ENCODE measurements at regions not wholly inside any gene's neighbourhood (a gene's known extent, or its start where the extent isn't known, plus 50 kb on each side); places are given as distances from the start of the nearest gene placed in this dataset.

GRCh38 chr11:70712471-70712870 is 314.1 kb downstream of the CTTN start:
- no peak for DNase-seq

- DNase-seq: no peak
These were observed 314.9 kb downstream of the CTTN start for GRCh38 chr11:70713086-70713835.

- no peak for DNase-seq
These were observed 315.8 kb downstream of the CTTN start for GRCh38 chr11:70713988-70714665.

DNA sequence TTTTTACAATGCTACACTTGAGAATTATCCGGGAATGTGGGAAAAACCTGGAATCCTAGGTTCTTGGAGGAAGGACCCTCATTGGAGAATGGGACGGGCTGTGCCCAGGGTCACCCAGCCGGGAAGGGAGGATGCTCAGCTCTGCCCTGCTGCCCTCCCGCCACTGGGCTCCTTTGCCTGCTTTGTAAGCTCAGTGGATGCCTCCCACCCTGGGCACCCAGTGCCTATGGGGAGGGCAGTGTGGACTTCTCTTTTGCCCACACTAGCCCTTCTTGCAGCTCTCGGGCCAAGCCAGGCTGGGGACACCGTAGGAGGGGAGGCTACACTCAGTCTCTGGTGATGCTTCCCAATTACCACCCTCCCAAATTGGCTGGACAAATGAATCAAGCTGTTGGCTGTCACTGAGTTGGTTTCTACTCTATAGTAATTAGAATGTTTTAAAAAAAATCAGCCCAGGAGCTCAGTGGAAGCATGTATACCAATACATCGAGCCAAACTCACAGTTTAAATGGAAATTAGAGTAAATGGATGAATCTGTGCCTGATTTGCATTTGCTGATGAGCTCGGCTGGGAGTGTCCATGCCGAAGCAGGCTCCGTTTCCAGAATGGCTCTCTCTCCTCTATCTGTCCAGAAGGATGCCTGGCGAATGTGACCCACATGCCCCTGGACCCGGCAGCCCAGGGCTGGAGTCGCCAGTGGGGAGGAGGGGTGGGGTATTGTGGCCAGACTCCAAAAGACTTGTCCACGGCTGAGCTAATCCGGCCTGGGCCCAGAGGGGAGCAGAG is 317.0 kb downstream of the CTTN start:
- no peak for DNase-seq

DNA sequence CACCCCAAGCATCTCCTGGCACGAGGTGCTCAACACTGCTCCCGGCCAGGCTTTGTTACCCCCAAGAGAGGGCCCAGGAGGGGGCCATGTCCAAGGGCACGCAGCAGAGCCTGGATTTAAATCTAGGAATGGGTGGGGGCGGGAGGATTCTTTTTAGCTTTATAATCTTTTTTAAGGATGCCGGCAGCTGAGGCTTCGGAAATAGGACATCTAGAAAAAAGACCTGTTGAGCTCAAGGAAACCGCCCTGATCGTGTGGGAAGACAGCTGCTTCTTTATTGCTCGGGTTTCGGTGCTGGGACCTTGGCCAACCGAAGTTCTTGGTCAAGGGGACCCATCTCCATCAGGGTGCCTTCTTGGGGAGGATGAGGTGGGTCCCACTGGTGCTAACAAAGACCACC is 317.9 kb downstream of the CTTN start:
- no peak for DNase-seq

DNA sequence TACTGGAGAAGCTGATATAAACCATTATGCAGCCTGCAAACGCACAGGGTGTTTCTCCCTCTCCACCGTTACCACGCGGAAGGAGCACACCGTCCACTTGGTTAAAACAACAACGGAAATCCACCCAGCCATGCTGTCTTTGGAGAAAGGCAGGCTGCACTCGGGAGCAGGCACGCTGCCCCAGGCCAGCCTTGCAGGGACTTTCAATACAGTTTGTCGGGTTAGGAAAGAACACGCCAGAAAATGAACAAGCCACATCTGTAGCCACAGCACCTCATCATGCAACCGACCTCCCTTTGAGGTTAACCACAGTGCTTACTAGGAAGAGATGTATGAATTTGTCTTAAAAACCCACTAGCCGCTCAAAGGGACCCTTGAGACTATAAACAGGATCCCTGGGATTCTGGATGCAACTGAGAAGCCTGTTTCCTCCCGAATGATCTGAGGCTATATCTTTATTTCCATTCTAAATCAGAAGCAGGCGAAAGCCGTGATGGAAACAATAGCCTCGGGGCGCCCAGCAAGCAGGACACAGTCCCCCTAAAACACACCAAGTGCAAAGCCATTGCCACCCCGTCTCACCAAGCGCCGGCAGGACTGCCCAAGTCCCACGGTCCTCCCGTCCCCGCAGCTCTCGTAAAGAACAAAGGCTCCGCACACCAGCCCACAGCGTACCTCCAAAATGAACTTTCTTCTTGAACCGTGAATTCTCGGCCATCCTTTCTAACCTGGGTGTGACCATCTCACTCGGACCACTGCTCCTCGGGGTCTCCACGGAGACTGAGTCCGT is 318.9 kb downstream of the CTTN start:
- no peak for DNase-seq

DNA sequence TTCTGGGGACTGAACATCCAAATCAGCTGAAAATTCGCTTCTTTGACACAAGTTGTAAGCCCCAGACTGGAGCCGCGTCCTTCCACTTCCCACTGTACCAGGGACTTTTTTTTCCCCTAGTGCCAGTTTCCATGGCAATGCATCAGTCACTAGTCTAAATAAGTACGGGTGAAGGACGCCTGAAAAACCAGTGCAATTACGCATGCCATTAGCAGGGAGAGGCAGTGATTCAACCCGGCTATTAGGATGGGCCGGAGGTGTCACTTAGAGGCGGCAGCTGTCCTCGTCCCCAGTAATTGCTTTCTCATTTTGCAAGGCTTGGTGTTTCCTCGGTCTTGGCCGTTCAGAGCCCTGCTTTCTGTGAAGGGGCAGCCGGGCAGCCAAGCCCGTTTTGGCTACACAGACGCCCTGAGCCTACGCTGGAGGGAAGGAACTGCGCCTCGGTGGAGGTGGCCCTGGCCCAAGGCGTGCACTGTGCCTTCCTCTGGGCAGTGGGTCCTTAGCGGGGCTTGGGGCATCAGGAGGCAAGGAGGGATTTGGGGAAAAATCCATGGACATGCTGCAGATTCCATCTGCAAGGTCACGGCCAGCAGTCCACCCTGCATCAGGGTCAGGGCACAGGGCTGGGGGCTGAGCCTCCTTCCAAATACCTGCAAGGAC is 319.7 kb downstream of the CTTN start:
- no peak for DNase-seq

DNA sequence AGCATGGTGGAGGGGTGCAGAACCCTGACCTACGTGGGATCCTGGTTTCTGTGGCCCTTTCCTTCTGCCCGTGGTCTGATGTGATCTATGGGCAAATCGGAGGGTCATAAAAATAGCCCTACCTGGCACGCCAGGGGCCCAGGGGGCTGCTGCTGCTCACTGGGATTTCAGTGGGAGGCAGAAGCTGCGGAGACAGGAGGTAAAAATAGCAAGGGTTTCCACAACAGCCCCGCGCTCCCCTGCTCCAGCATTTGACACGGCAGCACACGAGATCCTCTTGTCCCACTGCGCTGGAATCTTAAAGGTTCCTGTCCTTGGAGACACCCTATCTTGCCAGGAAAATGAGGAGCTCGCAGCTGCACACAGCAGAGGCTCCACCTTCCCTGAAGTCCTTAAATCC is 321.2 kb downstream of the CTTN start:
- no peak for DNase-seq

GRCh38 chr11:70720281-70720680 is 322.0 kb downstream of the CTTN start:
- no peak for DNase-seq

DNA sequence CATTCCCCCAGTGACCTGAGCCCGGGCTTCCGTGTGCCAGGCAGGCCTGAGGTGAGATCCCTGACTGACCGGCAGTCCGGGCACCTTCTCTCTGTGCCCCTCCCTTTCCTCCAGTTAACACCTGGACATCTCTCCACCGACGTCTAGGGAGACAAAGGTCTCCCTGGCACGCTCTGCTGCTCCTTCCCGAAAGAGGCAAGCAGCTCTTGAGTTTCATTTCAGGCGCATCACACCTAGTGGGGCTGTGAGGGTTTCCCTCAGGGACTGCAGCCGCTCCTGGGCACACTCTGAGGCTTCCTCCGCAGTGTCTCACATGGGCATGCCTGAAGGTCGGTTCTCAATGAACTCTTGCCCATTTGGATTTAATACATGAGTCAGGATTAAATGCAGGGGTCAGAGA is 322.7 kb downstream of the CTTN start:
- DNase-seq: no peak

DNA sequence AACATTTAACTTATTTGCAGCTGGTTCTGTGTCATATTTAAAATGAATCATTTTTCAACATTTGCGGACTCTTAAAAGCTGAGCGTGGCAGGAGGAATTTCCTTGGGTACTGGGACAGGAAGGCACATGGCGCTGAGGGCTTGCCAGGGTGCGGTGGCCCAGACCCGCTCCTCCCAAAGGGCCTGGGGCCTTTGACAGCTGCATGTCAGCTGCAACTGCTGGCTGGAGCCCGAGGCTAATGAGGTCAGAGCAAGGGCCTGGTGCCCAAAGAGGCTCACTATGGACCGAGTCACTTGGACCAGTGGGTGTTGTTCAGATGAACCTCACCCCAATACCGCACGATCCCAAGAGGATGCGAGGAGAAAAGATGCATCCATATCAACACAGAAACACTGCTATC is 326.9 kb downstream of the CTTN start:
- DNase-seq: no peak

DNA sequence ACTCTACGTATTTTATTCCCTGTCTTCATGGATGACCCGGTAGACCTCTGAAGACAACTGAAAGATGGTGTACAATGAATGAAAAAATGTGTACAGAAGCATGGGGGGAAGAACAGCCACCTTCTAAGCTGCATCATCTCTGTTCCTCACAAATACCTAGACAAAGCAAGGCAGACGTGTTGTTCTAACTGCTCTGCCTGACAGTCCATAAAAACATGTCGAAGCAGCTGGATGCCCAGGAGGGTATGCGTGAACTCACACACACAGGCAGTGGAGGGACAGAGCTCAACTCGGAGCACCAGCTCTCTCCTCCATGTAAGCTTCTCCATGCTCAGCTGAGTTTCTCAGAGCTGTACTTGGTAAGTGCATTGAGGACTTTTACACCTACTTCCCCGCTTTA is 327.4 kb downstream of the CTTN start:
- no peak for DNase-seq

DNA sequence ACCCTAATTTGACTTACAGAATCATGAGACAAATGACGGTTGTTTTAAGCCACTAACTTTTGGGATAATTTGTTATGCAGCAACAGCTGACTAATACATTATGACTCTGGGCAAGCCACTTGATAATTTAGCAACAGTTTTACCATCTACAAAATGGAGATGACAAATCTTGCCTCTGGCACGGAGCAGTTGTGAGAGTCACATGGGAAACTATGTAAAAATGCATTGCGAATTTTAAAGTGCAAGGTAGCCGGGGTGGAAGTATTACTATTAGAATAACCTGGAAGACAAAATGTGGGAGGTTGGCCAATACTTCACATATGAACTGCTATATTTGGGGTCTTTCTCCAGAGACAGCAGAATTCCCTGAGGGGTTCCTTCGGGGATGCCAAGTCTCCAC is 328.7 kb downstream of the CTTN start:
- no peak for DNase-seq

DNA sequence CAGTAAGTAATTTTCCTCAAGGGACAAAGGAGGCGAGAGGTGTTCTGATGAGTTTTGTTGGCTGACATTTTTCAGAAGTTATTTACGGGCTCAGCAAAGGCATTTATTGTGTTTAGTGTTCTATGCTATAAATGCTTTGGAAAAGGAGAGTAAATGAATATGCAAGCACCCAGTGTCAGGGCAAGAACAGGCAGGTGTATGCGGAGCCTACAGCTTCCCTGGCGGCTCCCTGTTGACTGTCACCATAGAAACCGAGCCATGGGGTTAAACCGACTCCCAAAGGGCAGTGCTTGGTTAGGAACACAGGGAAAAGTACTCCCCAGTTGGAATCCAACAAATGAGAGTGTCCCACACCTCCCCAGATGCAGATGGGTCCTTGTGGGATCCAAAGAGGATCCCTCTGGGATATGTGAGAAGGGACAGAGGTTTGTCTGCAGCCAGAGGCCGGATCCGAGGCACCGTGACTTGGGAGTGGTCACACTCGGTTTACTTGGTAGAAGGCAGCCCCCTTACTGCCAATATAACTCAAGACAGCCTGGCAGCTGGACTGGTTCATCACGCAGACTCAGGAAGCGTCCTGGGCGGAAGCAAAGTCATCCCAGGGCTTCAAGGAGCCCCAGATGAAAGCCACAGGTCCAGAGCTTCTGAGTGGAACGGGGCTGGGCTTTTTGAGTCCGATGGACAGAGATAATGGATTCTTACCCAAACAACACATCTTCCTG is 329.7 kb downstream of the CTTN start:
- DNase-seq: no peak

DNA sequence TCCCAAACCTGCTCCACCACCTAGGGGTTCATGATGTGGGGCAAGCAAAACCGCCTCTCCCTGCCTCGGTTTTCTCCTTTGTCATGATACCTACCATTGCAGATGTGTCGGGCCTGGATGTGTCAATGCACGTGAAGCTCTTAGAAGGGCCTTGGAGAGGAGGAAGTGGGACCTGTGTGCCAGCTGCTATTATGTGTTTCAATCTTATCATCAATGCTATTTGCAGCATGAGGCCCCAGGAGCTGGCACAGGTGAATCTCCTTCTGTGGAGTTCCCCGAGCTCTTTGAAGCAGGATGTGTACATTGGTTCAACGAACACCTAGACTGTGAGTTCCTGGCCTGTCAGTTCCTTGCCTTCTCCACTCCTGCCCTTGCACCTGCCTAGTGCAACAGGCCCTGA is 331.6 kb downstream of the CTTN start:
- no peak for DNase-seq

DNA sequence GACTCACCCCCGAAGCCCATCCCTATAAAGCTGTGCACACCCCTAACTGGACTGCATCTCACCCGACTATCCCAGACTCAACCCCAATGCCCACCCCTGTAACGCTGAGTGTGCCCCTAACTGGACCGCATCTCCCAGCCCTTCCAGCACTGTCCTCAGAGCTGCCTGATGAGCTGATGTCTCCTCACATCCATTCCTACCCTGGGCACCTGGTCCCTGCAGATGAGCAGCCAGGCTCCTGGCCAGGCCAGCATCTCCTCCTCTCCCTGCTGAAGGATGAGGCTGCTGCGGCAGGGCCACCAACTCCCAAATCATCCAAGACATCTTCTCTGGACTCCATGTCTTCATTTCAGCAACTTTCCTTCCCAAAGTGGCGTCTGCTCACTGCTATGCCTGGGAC is 332.1 kb downstream of the CTTN start:
- no peak for DNase-seq

DNA sequence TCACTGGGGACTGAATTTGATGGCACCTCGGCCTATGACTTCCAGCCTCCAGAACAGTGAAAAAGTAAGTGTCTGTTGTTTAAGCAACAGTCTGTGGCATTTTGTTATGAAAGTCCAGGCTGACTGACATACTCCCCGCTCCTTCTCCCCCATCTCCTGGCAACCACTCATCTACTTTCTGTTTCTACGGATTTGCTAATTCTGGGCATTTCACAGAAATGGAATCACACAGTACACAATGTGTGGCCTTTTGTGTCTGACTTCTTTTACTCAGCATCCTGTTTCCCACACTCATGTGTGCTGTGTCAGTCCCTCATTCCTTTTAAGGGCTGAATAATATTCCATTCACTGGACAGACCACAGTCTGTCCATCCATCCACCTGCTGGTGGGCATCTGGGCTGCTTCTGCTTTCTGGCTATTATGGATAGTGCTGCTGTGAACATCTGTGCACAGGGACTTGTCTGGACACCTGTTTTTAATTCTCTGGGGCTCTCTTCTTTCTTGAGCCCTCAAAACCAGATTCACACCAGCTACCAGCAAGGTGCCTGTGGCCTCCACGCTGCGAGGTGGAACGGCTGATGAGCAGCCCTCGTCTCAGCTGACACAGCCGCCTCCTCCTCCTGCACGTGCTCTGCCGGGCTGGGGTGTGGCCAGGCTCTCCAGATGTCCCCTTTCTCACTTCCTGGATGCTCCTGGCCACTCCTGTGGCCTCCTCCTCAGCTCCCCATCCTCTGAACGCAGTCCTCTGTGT is 333.1 kb downstream of the CTTN start:
- no peak for DNase-seq

DNA sequence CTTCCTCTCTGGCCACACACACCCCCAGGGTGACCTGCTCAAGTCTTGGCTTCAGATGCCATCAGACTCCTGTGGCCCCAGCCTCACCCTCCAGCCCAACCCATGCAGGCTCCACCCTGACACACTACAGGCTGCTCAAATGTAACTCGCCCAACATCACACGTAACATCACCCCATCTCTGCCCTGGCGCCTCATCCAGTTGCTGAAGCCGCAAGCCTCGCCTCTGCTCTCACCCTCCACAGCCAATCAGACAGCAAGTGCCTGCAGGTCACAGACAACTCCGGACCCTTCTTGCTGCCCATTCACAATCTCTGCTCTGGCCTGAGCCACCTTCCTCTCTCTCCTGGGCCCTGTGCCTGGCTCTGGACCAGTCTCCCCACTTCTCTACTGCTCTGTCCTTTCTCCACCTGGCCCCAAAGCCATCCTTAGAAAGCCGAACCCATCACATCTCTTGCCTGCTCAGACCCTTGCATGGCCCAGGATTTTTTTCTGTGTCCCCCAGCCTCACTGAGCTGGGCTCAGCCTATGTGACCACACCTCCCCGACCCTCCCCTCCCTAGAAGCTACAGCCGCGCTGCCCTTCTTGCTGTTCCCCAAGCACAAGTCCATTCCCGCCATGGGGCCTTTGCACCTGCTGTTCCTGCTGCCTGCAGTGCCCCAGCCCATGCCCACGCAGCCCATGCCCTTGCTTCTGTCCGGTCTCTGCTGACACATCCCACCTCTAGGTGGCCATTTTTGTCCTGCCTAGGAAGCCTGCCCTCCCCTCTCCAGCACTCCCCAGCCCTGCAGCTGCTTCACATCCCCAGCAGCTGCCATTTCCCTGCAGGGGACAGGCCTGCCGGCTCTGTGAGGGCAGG is 333.9 kb downstream of the CTTN start:
- DNase-seq: no peak

GRCh38 chr11:70732881-70733196 is 334.5 kb downstream of the CTTN start:
- no peak for DNase-seq

Data from NCI-H446 treated with DMSO at 0.1 percent for 48 hours (cell line).